ENCODE measurements at regions not wholly inside any gene's neighbourhood (a gene's known extent, or its start where the extent isn't known, plus 50 kb on each side); places are given as distances from the start of the nearest gene placed in this dataset.

GRCh38 chr7:47684728-47685127 is 102.8 kb upstream of the TNS3 start:
- no peak overlapping the region for H3K4me3 ChIP-seq
- no peaks in the 10 kb centered on the region for H3K27me3 ChIP-seq
- H3K9me3 ChIP-seq = no peaks in the 10 kb centered on the region
- no peaks in the 10 kb centered on the region for H3K36me3 ChIP-seq
- WGBS (ENCODE audit: insufficient coverage, low coverage, low lambda C conversion rate, missing lambda C conversion rate) = 89% methylated on average over 5 of the region's 5 CpGs
- no peak for ATAC-seq
- no peak for DNase-seq
- no peak overlapping the region for H3K27ac ChIP-seq
- intact Hi-C loops (cut with DNase I) = no loop called here
- TF ChIP-seq CTCF (IDR thresholded peaks at IDR 0.05) (no peak), POLR2A (IDR thresholded peaks at IDR 0.05) (no peak)
- peaks cover 0 to 1% (median 0%) of the 10 kb centered on the region in 4 donors for H3K4me1 ChIP-seq

- intact Hi-C loops (cut with DNase I) = no loop called here
- Histone ChIP-seq H3K36me3 (no peaks in the 10 kb centered on the region), H3K27ac (no peak overlapping the region), H3K9me3 (no peaks in the 10 kb centered on the region), H3K27me3 (no peaks in the 10 kb centered on the region), H3K4me1 (no peaks in the 10 kb centered on the region), H3K4me3 (no peak overlapping the region)
- TF ChIP-seq CTCF (IDR thresholded peaks at IDR 0.05) (no peak), POLR2A (IDR thresholded peaks at IDR 0.05) (no peak)
- 92% methylated on average over 5 of the region's 6 CpGs for WGBS (ENCODE audit: insufficient coverage, low coverage, low lambda C conversion rate, missing lambda C conversion rate)
- DNase-seq = no peak
- ATAC-seq = no peak
These were observed 101.6 kb upstream of the TNS3 start for GRCh38 chr7:47683485-47683898.

GRCh38 chr7:47682874-47683273 is 101.0 kb upstream of the TNS3 start:
- Histone ChIP-seq H3K27me3 (no peaks in the 10 kb centered on the region), H3K4me3 (no peak overlapping the region), H3K4me1 (no peaks in the 10 kb centered on the region), H3K27ac (no peak overlapping the region), H3K36me3 (no peaks in the 10 kb centered on the region), H3K9me3 (no peaks in the 10 kb centered on the region)
- DNase-seq = no peak
- no peak for ATAC-seq
- intact Hi-C loops (cut with DNase I) = no loop called here
- TF ChIP-seq CTCF (IDR thresholded peaks at IDR 0.05) = no peak
- TF ChIP-seq POLR2A (IDR thresholded peaks at IDR 0.05) = no peak
- WGBS (ENCODE audit: insufficient coverage, low coverage, low lambda C conversion rate, missing lambda C conversion rate) = 85% methylated on average over 5 of the region's 6 CpGs

- TF ChIP-seq POLR2A (IDR thresholded peaks at IDR 0.05) (no peak), CTCF (IDR thresholded peaks at IDR 0.05) (no peak)
- Histone ChIP-seq H3K27me3 (no peaks in the 10 kb centered on the region), H3K36me3 (no peaks in the 10 kb centered on the region), H3K9me3 (no peaks in the 10 kb centered on the region), H3K4me3 (no peak overlapping the region), H3K27ac (no peak overlapping the region), H3K4me1 (no peaks in the 10 kb centered on the region)
- ATAC-seq = no peak
- DNase-seq = no peak
- WGBS (ENCODE audit: insufficient coverage, low coverage, low lambda C conversion rate, missing lambda C conversion rate) = 85% methylated on average over 7 of the region's 8 CpGs
- intact Hi-C loops (cut with DNase I) = no loop called here
These were observed 99.4 kb upstream of the TNS3 start for GRCh38 chr7:47681249-47681810.
